Colonic mucosa (tissue), 4 donors: ENCODE measurements at regions not wholly inside any gene's neighbourhood (a gene's known extent, or its start where the extent isn't known, plus 50 kb on each side); places are given as distances from the start of the nearest gene placed in this dataset.

Source experiments
- DNase-seq: peaks from one replicate; pipeline ENCODE4 v3.0.0-alpha.2; 2020
- H3K27ac ChIP-seq: fragments of 200-600 bp; one replicate; pipeline ENCODE4 v1.8.0; 2021
- H3K27me3 ChIP-seq: fragments of 200-600 bp; one replicate; pipeline ENCODE4 v1.8.0; 2021
- H3K36me3 ChIP-seq: fragments of 200-600 bp; one replicate; pipeline ENCODE4 v1.8.0; 2021
- H3K4me1 ChIP-seq: fragments of 200-600 bp; one replicate; pipeline ENCODE4 v1.8.0; 2021; ENCODE audit warnings: mild to moderate bottlenecking
- H3K4me3 ChIP-seq: fragments of 200-600 bp; one replicate; pipeline ENCODE4 v1.8.0; 2021
- H3K9ac ChIP-seq, 2 donors: one replicate each; pipeline ENCODE4 v1.7.0; 2013; ENCODE audit warnings: control low read depth in 2 of 2, low read depth in 2 of 2, low read length in 2 of 2
- H3K9me3 ChIP-seq: fragments of 200-600 bp; one replicate; pipeline ENCODE4 v1.8.0; 2021
- CTCF ChIP-seq: fragments of 200-600 bp; IDR thresholded peaks from one replicate; pipeline ENCODE4 v1.8.0; 2022; ENCODE audit warnings: antibody characterized with exemption, mild to moderate bottlenecking
- intact Hi-C: fragments of 100-400 bp; cut with DNase I; formaldehyde crosslinking; loops from one replicate; pipeline ENCODE4 v1.14.1; 2022
- donor health status: healthy.
- donor health status: DM: no; HTN: no; CAD: no.
- donor health status: DM: no; HTN: no; CAD: no.

GRCh38 chr16:49021136-49021535 is 260.5 kb downstream of the CBLN1 start:
- Histone ChIP-seq H3K9ac (no peak overlapping the region), H3K27me3 (no peaks in the 10 kb centered on the region), H3K9me3 (no peaks in the 10 kb centered on the region), H3K4me1 (no peaks in the 10 kb centered on the region), H3K27ac (no peak overlapping the region), H3K36me3 (no peaks in the 10 kb centered on the region), H3K4me3 (no peak overlapping the region)
- DNase-seq = no peak
- intact Hi-C loops = no loop called here
- TF ChIP-seq CTCF = no peak

GRCh38 chr16:49020436-49020835 is 261.2 kb downstream of the CBLN1 start:
- Histone ChIP-seq H3K9ac (no peak overlapping the region), H3K4me3 (no peak overlapping the region), H3K27me3 (no peaks in the 10 kb centered on the region), H3K9me3 (no peaks in the 10 kb centered on the region), H3K4me1 (no peaks in the 10 kb centered on the region), H3K36me3 (no peaks in the 10 kb centered on the region), H3K27ac (no peak overlapping the region)
- no peak for DNase-seq
- TF ChIP-seq CTCF = no peak
- intact Hi-C loops = no loop called here

- H3K27ac ChIP-seq = no peak overlapping the region
- H3K27me3 ChIP-seq = no peaks in the 10 kb centered on the region
- no peak overlapping the region for H3K4me3 ChIP-seq
- DNase-seq = no peak
- H3K9ac ChIP-seq = no peak overlapping the region
- no peak for TF ChIP-seq CTCF
- intact Hi-C loops = no loop called here
- H3K4me1 ChIP-seq = no peaks in the 10 kb centered on the region
- H3K36me3 ChIP-seq = no peaks in the 10 kb centered on the region
- H3K9me3 ChIP-seq = no peaks in the 10 kb centered on the region
These were observed 261.8 kb downstream of the CBLN1 start for GRCh38 chr16:49019831-49020230.

DNA sequence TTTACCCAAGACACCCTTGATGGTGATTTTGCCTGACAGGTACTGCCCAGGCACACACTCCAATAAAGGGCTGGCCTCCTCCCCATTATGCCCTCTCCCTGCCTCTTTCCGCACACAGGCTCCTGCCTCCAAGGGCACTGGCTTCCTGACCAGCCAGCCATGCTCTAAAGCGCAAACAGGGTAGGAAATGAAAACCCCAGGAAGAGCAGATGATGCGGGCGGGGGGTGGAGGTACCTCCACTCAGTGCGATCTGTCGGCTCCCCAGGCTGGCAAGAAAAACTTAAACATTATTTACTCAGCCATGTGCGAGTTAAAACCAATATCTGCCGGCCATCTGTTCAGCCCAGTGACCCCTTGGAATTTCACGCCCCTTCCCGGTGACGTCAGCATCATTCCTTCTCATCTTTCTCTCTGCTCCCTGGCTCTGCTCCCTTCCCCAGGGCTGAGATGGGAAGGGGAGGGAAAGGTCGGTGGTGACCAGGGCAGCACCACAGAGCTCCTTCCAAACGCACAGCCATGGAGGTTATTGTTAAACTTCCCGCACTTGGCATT is 262.5 kb downstream of the CBLN1 start:
- no peak overlapping the region for H3K9ac ChIP-seq
- intact Hi-C loops = no loop called here
- H3K4me3 ChIP-seq = no peak overlapping the region
- no peaks in the 10 kb centered on the region for H3K27me3 ChIP-seq
- H3K4me1 ChIP-seq = no peaks in the 10 kb centered on the region
- TF ChIP-seq CTCF = no peak
- H3K9me3 ChIP-seq = no peaks in the 10 kb centered on the region
- H3K36me3 ChIP-seq = no peaks in the 10 kb centered on the region
- no peak overlapping the region for H3K27ac ChIP-seq
- DNase-seq = no peak

DNA sequence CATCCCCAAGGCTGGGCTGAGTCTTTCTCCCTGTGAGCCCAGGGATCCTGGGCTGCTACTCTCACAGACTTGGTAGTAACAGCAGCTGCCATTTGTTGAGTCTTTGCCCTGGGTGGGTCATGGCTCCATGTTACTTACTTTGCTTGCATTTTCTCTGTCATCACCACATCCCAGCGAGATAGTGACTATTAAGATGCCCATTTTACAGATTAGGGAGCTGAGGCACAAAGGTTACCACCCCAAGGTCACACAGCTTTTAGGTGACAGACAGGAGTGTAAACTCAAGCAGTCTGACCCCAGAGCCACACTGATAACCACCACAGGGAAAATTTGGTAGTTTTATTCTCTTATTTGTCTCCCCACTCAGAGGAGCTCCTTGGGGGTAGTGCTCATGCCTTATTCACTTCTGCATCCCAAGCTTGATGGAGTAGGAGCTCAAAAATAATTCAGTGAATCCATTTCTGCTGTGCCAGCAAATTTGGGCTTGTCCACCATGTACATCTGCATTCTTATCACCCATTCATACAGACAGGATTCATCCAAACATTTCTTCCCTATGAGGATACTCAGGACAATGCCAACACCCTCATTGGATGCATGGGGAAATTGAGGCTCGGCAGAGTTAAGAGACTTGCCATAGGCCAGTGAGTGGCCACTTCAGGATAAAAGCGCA is 263.2 kb downstream of the CBLN1 start:
- Histone ChIP-seq H3K4me3 (no peak overlapping the region), H3K9me3 (no peaks in the 10 kb centered on the region), H3K27ac (no peak overlapping the region), H3K9ac (no peak overlapping the region), H3K4me1 (no peaks in the 10 kb centered on the region), H3K36me3 (no peaks in the 10 kb centered on the region), H3K27me3 (no peaks in the 10 kb centered on the region)
- intact Hi-C loops = no loop called here
- no peak for TF ChIP-seq CTCF
- no peak for DNase-seq
